ENCODE measurements at regions not wholly inside any gene's neighbourhood (a gene's known extent, or its start where the extent isn't known, plus 50 kb on each side); places are given as distances from the start of the nearest gene placed in this dataset.

DNA sequence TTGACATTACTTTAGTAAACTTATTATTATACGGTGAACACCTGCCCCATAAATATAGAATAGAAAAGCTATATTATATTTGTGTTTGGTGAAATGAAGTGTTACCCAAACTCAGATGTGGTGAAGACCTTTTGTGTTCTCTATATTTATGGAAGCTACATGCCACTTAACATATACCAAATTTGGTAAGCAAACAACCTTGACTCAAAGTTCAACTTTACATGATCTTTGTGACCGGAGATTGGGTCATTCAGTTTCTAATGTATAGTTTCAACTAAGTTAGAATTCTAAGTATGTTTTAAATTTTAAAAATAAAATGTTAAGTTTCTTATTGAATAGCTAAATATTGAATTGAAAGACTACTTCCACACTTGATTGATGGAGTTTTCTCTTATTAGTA lies 288.6 kb upstream of the SEMA3D start:
- TF ChIP-seq, protein P1, sequence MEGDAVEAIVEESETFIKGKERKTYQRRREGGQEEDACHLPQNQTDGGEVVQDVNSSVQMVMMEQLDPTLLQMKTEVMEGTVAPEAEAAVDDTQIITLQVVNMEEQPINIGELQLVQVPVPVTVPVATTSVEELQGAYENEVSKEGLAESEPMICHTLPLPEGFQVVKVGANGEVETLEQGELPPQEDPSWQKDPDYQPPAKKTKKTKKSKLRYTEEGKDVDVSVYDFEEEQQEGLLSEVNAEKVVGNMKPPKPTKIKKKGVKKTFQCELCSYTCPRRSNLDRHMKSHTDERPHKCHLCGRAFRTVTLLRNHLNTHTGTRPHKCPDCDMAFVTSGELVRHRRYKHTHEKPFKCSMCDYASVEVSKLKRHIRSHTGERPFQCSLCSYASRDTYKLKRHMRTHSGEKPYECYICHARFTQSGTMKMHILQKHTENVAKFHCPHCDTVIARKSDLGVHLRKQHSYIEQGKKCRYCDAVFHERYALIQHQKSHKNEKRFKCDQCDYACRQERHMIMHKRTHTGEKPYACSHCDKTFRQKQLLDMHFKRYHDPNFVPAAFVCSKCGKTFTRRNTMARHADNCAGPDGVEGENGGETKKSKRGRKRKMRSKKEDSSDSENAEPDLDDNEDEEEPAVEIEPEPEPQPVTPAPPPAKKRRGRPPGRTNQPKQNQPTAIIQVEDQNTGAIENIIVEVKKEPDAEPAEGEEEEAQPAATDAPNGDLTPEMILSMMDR (conservative IDR thresholded peaks at IDR 0.05) = no peak
- H3K27ac ChIP-seq = no peak overlapping the region

DNA sequence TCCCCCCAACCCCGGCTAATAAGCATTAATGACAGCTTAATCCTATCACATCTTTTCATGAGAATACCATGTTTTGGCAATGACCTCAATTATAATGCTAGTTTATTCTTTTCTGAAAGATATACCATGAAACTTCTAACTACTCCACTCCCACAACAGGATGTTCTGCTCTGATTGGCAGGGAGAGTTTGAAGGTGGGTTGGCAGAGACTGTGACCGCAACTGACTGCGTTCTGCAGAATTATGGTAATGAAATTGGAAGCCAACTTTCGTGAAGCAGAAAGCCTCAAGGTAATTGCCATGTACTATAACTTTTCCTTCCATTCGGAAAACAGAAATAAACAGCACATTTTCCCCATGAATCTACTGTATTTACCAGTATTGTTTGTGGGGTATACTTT lies 288.2 kb upstream of the SEMA3D start:
- TF ChIP-seq, protein P1 (conservative IDR thresholded peaks at IDR 0.05) = no peak
- no peak overlapping the region for H3K27ac ChIP-seq

DNA sequence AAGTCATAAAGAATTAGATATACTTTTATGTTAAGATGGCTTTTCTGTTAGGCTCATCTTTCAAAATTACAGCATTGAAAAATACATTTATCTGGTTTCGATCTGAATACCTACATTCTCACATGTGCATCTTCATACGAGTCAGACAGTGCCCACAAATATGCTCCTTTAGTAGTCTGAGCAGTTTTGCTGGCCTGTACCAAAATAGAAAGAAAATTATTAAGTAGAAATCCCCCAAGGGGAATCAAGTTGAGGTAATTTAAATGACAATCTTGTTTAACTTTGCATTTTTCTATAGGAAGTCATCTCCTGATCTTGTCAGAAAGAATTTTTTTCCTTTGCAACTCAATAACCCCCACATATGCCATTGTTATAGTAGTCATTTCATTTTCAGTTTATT lies 287.4 kb upstream of the SEMA3D start:
- H3K27ac ChIP-seq = no peak overlapping the region
- TF ChIP-seq, protein P1 (conservative IDR thresholded peaks at IDR 0.05) = no peak

- TF ChIP-seq, protein P1 (conservative IDR thresholded peaks at IDR 0.05) = no peak
- H3K27ac ChIP-seq = no peak overlapping the region
These were observed 284.9 kb upstream of the SEMA3D start for GRCh38 chr7:85471740-85472139.

GRCh38 chr7:85471307-85471706 lies 284.5 kb upstream of the SEMA3D start:
- no peak overlapping the region for H3K27ac ChIP-seq
- TF ChIP-seq, protein P1 (conservative IDR thresholded peaks at IDR 0.05) = peak; percentile 21; the same call in 1 of the 2 replicates

DNA sequence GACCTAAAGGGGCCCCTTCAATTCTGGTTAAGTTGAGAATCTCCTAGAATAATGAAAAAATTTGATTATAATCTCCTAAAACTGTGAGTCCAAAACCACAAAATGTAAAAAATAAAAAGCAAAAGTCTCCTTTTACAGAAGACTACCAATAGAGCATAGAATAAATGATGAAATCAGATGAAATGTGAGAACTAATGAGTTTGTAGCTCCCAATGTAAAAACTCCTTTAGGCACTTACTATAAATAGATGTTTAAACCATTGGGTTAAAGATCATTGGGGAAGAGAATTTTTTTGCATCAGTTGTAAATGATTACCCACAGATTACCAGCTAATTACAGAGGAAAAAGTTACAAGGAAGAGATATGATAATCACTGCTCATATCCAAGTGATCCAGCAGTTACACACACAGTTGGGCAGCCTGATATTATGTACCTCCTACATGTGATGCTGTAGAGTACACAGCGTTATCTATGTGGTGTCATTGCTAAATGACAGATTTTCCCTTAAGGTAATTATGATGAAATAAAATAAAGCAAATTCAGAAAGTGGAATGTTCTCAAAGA lies 282.7 kb upstream of the SEMA3D start:
- no peak overlapping the region for H3K27ac ChIP-seq
- TF ChIP-seq, protein P1 (conservative IDR thresholded peaks at IDR 0.05) = no peak

DNA sequence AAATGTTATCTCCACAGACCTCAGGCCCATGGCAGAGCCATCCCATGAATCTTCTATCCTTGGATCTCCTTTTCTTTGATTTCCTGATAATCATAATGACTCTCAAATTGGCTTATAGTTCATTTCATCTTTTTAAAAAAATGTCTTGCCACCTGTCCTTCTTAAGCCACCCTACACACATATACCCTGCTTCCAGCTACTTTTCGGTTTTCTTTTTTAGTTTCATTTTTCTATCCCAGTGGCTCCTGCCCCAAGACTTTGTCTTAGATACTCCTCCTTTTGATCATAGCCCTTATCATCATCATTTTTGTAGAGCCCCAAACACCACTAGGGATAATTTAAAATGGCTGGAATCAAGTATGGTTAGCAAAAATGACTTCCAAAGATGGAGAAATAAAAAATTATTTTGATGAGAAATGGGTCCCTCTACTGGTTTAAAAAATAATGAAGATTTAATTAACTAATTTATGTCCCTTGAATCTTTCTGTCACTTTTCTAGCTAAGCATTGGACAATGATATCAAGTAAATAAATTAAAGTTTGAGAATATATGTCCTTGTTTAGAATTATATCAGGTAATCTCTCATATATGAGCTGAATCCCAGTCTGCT lies 277.3 kb upstream of the SEMA3D start:
- TF ChIP-seq, protein P1 (conservative IDR thresholded peaks at IDR 0.05) = peak; percentile 63

More for the DNA sequence above, 277.3 kb upstream of the SEMA3D start:
- no peak overlapping the region for H3K27ac ChIP-seq
